ENCODE measurements at regions not wholly inside any gene's neighbourhood (a gene's known extent, or its start where the extent isn't known, plus 50 kb on each side); places are given as distances from the start of the nearest gene placed in this dataset.

DNA sequence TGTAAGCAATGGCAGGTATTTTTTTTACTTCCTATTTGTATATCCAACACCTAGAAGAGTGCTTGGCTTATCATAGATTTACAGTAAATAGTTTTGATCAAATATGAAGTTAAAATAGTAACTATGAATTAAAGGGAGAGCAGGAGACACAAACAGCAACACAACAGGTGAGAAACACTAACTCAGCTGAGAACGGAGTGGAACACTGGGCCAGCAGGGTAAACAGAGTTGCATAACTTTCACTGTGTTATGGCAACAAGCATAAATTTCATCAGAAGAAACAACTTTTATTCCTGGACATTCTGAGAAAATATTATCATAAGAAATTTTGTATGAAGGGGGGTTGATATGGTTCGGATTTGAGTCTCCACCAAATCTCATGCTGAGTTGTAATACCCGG lies 52.2 kb upstream of the SMIM30 start:
- Histone ChIP-seq H3K27me3 (no peaks in the 10 kb centered on the region), H3K9me3 (no peaks in the 10 kb centered on the region), H3K4me3 (no peak overlapping the region), H3K27ac (no peak overlapping the region), H3K4me1 (no peaks in the 10 kb centered on the region), H3K36me3 (no peaks in the 10 kb centered on the region)
- intact Hi-C loops (cut with DNase I; ENCODE audit: low total_unique reads): no loop called here
- no peak for DNase-seq
- no peak for TF ChIP-seq CTCF (IDR thresholded peaks at IDR 0.05)
- no peak for TF ChIP-seq POLR2A (IDR thresholded peaks at IDR 0.05)

All from uterus (tissue), 3 donors.